PC-3 (cell line): ENCODE measurements at regions not wholly inside any gene's neighbourhood (a gene's known extent, or its start where the extent isn't known, plus 50 kb on each side); places are given as distances from the start of the nearest gene placed in this dataset.
A peak's percentile ranks its signal among the peaks of the same experiment; 100 is the strongest.

ENCODE experiments used
- ATAC-seq: fragments of 200-7000 bp; cut with Tn5 transposase; 2 replicates; pipeline ENCODE4 v1.9.1; 2020; ENCODE audit warnings: mild to moderate bottlenecking, moderate library complexity
- BruUV-seq: library from RNA; stranded (reverse); fragments of 400-500 nt; replicated peaks from 2 replicates; lab custom pipeline; 2021; lab: Mats Ljungman, UMichigan
- CTCF ChIA-PET: fragments of 300-600 bp; sonication (Branson Sonifier 250); formaldehyde crosslinking; loops from one replicate; lab custom pipeline; 2022; ENCODE audit warnings: antibody characterized with exemption; lab: Charles Lee
- POLR2A ChIA-PET: fragments of 300-600 bp; sonication (Branson Sonifier 250); formaldehyde crosslinking; loops from one replicate; lab custom pipeline; 2022; ENCODE audit warnings: antibody characterized with exemption; ENCODE audit not compliant: unreplicated experiment; lab: Charles Lee
- DNase-seq: peaks from one replicate; pipeline ENCODE4 v3.0.0-alpha.2; 2015
- H2AFZ ChIP-seq: fragments of 300-600 bp; sonication (generic); 2 replicates; pipeline ENCODE4 v1.6.0; 2016; ENCODE audit warnings: antibody characterized with exemption, low read length
- H3F3A ChIP-seq: fragments of 300-600 bp; sonication (generic); one replicate; pipeline ENCODE4 v1.6.0; 2017; ENCODE audit warnings: antibody characterized with exemption, low read length, control low read depth, mild to moderate bottlenecking; ENCODE audit not compliant: unreplicated experiment
- H3K27ac ChIP-seq: fragments of 300-600 bp; sonication (generic); 2 replicates; pipeline ENCODE4 v1.5.1; 2016; ENCODE audit warnings: mild to moderate bottlenecking, low read length
- H3K27me3 ChIP-seq: fragments of 300-600 bp; sonication (generic); 2 replicates; pipeline ENCODE4 v1.6.1; 2016; ENCODE audit warnings: low read length, mixed read lengths
- H3K36me3 ChIP-seq: fragments of 300-600 bp; sonication (generic); 2 replicates; pipeline ENCODE4 v1.6.1; 2016; ENCODE audit warnings: low read depth, mixed run types, low read length, mixed read lengths
- H3K4me1 ChIP-seq: fragments of 300-600 bp; sonication (generic); 2 replicates; pipeline ENCODE4 v1.5.1; 2016; ENCODE audit warnings: low read length; ENCODE audit not compliant: insufficient read depth
- H3K4me2 ChIP-seq: fragments of 300-600 bp; sonication (generic); 2 replicates; pipeline ENCODE4 v1.6.0; 2016; ENCODE audit warnings: low read length
- H3K4me3 ChIP-seq: fragments of 300-600 bp; sonication (generic); 2 replicates; pipeline ENCODE4 v1.5.1; 2016; ENCODE audit warnings: mild to moderate bottlenecking, low read length, mixed read lengths
- H3K79me2 ChIP-seq: fragments of 300-600 bp; sonication (generic); 2 replicates; pipeline ENCODE4 v1.6.1; 2017; ENCODE audit warnings: low read length, mixed read lengths
- H3K9ac ChIP-seq: fragments of 300-600 bp; sonication (generic); 2 replicates; pipeline ENCODE4 v1.6.0; 2016; ENCODE audit warnings: mild to moderate bottlenecking, low read length
- H3K9me2 ChIP-seq: fragments of 300-600 bp; sonication (generic); replicated peaks from 2 replicates; pipeline ENCODE4 v1.6.1; 2016; ENCODE audit warnings: mixed run types, low read length, mixed read lengths
- H3K9me3 ChIP-seq: fragments of 300-600 bp; sonication (generic); 2 replicates; pipeline ENCODE4 v1.6.1; 2016; ENCODE audit warnings: low read length, mixed read lengths
- H4K20me1 ChIP-seq: fragments of 300-600 bp; sonication (generic); 2 replicates; pipeline ENCODE4 v1.6.1; 2016; ENCODE audit warnings: low read length, mixed read lengths
- CTCF ChIP-seq: fragments of 300-600 bp; sonication (generic); conservative IDR thresholded peaks from 2 replicates; pipeline ENCODE4 v1.5.1; 2017; ENCODE audit warnings: antibody characterized with exemption, low read depth, mild to moderate bottlenecking, low read length
- EZH2 ChIP-seq: fragments of 300-600 bp; sonication (generic); IDR thresholded peaks from one replicate; pipeline ENCODE4 v1.6.1; 2017; ENCODE audit warnings: antibody characterized with exemption, mild to moderate bottlenecking, low read length; ENCODE audit not compliant: unreplicated experiment
- EZH2phosphoT487 ChIP-seq: fragments of 300-600 bp; sonication (generic); IDR thresholded peaks from 2 replicates; pipeline ENCODE4 v1.6.1; 2018; ENCODE audit warnings: mild to moderate bottlenecking, antibody characterized with exemption, low read length, borderline replicate concordance
- intact Hi-C: fragments of 100-400 bp; cut with micrococcal nuclease; formaldehyde crosslinking; loops from 2 replicates; pipeline ENCODE4 v1.9.0; 2023

- Histone ChIP-seq H3K36me3 (no peaks in the 10 kb centered on the region), H2AFZ (no peak overlapping the region), H3K27ac (no peak overlapping the region), H3K4me1 (peaks cover 11% of the 10 kb centered on the region), H3K27me3 (no peaks in the 10 kb centered on the region), H4K20me1 (no peaks in the 10 kb centered on the region), H3K4me3 (no peak overlapping the region), H3F3A (no peaks in the 10 kb centered on the region), H3K9me3 (0 out of 2 replicates have a peak, but pooled peaks cover 3% of the 10 kb centered on the region), H3K4me2 (no peak overlapping the region), H3K9me2 (no peaks in the 10 kb centered on the region), H3K9ac (no peak overlapping the region), H3K79me2 (no peaks in the 10 kb centered on the region)
- ChIA-PET CTCF (no interaction called here), POLR2A (no interaction called here)
- TF ChIP-seq CTCF (no peak), EZH2phosphoT487 (no peak), EZH2 (no peak)
- no TSS peak for BruUV-seq
- DNase-seq = no peak
- no peak for ATAC-seq
- intact Hi-C loops = no loop called here
Measured at GRCh38 chr1:169042377-169042776, 64.1 kb upstream of the ATP1B1 start.

DNA sequence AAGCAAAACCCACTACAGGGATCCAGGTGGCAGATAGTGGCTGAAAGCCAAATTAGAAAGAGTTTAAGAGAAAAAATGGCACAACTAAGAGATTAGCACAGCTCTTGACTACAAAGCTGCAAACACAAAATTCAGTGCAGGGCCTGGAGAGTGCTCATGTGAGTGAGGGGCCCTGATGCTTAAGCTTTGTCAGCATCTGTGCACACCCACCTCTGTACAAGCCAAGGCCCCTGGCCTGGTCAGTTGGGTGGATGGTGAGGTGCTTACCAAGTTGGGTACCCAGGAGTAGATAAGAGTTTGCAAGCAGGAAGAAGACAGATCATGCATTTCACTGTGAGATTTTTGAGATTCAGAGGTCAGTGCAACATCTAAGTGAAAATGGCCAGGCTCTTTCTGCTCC lies 62.7 kb upstream of the ATP1B1 start:
- no peaks in the 10 kb centered on the region for H3K9me3 ChIP-seq
- no peaks in the 10 kb centered on the region for H3F3A ChIP-seq
- H3K4me1 ChIP-seq = peaks cover 11% of the 10 kb centered on the region
- H3K9ac ChIP-seq = no peak overlapping the region
- ATAC-seq (no peak), DNase-seq (no peak)
- no TSS peak for BruUV-seq
- H3K79me2 ChIP-seq = no peaks in the 10 kb centered on the region
- no peak for TF ChIP-seq EZH2
- TF ChIP-seq CTCF = no peak
- TF ChIP-seq EZH2phosphoT487 = no peak
- H4K20me1 ChIP-seq = no peaks in the 10 kb centered on the region
- intact Hi-C loops = no loop called here
- no peak overlapping the region for H3K4me3 ChIP-seq
- no peak overlapping the region for H3K4me2 ChIP-seq
- no peak overlapping the region for H3K27ac ChIP-seq
- no peaks in the 10 kb centered on the region for H3K36me3 ChIP-seq
- no peaks in the 10 kb centered on the region for H3K27me3 ChIP-seq
- ChIA-PET CTCF (no interaction called here), POLR2A (no interaction called here)
- H3K9me2 ChIP-seq = no peaks in the 10 kb centered on the region
- H2AFZ ChIP-seq = peak overlapping the region; percentile 54

DNA sequence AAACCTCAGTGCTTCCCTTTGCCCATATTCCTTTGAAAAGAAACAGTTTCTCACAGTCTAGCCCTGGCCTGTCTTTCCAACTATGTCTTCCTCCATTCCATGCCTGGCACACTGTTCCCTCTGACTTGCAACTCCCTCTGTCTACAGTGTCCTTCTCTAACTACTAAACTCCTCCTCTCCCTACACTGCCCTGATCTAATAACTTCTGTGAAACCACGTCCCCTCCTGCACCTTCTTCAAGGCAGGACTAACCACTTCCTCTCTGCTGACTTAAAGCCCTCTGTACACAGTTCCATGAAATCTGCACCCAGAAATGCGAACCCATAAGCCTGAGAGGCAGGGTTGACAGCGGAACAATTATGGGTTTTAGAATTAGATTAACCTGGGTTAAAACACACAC lies 62.2 kb upstream of the ATP1B1 start:
- ATAC-seq (peak; percentile 92), DNase-seq (peak; percentile 59)
- Histone ChIP-seq H3K9ac (no peak overlapping the region), H4K20me1 (no peaks in the 10 kb centered on the region), H3K36me3 (no peaks in the 10 kb centered on the region), H3K4me3 (no peak overlapping the region), H3K9me2 (no peaks in the 10 kb centered on the region), H3K79me2 (no peaks in the 10 kb centered on the region), H3F3A (no peaks in the 10 kb centered on the region), H3K9me3 (no peaks in the 10 kb centered on the region), H2AFZ (peak overlapping the region; percentile 54), H3K4me1 (peaks cover 11% of the 10 kb centered on the region), H3K4me2 (peak overlapping the region; percentile 3; the same call in 1 of the 2 replicates), H3K27me3 (no peaks in the 10 kb centered on the region), H3K27ac (no peak overlapping the region)
- ChIA-PET CTCF (no interaction called here), POLR2A (no interaction called here)
- intact Hi-C loops = no loop called here
- no peak for TF ChIP-seq EZH2
- TF ChIP-seq CTCF = no peak
- BruUV-seq = no TSS peak
